ENCODE measurements at regions not wholly inside any gene's neighbourhood (a gene's known extent, or its start where the extent isn't known, plus 50 kb on each side); places are given as distances from the start of the nearest gene placed in this dataset.
"Not testable (repeated sequence)": the region's sequence is repeated elsewhere in the genome, so short reads cannot be mapped to it uniquely, and the experiment has no call there.

GRCh38 chr3:51588724-51589123 is 50.2 kb downstream of the RAD54L2 start:
- Histone ChIP-seq H3K27me3 (ENCODE audit: control insufficient read depth, insufficient read depth, low read length) (no peaks in the 10 kb centered on the region), H3K9ac (ENCODE audit: low read length in 3 of 3) (no peak overlapping the region), H3K27ac (ENCODE audit: low read depth in 2 of 2, low read length in 2 of 2) (no peak overlapping the region), H3K9me3 (ENCODE audit: control insufficient read depth in 2 of 3, insufficient read depth in 1 of 3, low read length in 3 of 3) (no peaks in the 10 kb centered on the region), H3K36me3 (ENCODE audit: control insufficient read depth in 2 of 3, insufficient read depth in 3 of 3, low read length in 3 of 3) (peaks cover 0 to 10% (median 8%) of the 10 kb centered on the region in 3 donors), H3K4me3 (ENCODE audit: low read length in 3 of 3) (no peak overlapping the region), H3K4me1 (ENCODE audit: control insufficient read depth in 2 of 3, insufficient read depth in 2 of 3, low read depth in 1 of 3, low read length in 3 of 3) (no peaks in the 10 kb centered on the region)
- no peak for FAIRE-seq
- no peak for TF ChIP-seq CTCF (IDR thresholded peaks at IDR 0.05; ENCODE audit: borderline replicate concordance, extremely low read depth, insufficient read depth)
- DNase-seq = no peak
- intact Hi-C loops (cut with DNase I) = no loop called here

DNA sequence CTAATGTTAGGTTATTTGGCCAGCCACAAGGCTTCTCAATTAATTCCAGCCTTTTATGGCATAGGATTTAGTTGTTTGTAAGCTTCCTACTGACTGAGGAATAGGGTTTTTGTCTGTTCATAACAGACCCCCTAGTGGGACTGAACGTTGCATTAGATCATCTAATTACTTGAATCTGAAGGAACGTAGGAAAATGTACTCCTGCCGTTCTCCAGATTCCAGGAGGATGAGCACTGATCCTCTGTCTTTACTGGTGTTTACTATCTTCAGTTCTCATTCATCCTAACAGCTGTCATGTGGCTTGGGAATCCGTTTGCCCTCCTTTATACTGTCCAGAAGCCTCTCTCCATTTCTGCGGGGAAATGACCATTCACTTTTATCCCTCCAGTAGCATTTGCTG is 52.7 kb downstream of the RAD54L2 start:
- H3K36me3 ChIP-seq (ENCODE audit: control insufficient read depth in 2 of 3, insufficient read depth in 3 of 3, low read length in 3 of 3) = peaks cover 0 to 10% (median 8%) of the 10 kb centered on the region in 3 donors
- DNase-seq = no peak

GRCh38 chr3:51593697-51594096 is 55.2 kb downstream of the RAD54L2 start:
- Histone ChIP-seq H3K27me3 (ENCODE audit: control insufficient read depth, insufficient read depth, low read length) (no peaks in the 10 kb centered on the region), H3K36me3 (ENCODE audit: control insufficient read depth in 2 of 3, insufficient read depth in 3 of 3, low read length in 3 of 3) (peaks cover 0 to 10% (median 8%) of the 10 kb centered on the region in 3 donors), H3K4me1 (ENCODE audit: control insufficient read depth in 2 of 3, insufficient read depth in 2 of 3, low read depth in 1 of 3, low read length in 3 of 3) (no peaks in the 10 kb centered on the region), H3K27ac (ENCODE audit: low read depth in 2 of 2, low read length in 2 of 2) (no peak overlapping the region), H3K4me3 (ENCODE audit: low read length in 3 of 3) (no peak overlapping the region), H3K9me3 (ENCODE audit: control insufficient read depth in 2 of 3, insufficient read depth in 1 of 3, low read length in 3 of 3) (no peaks in the 10 kb centered on the region), H3K9ac (ENCODE audit: low read length in 3 of 3) (no peak overlapping the region)
- TF ChIP-seq CTCF (IDR thresholded peaks at IDR 0.05; ENCODE audit: borderline replicate concordance, extremely low read depth, insufficient read depth) = no peak
- intact Hi-C loops (cut with DNase I) = no loop called here
- FAIRE-seq (no peak), DNase-seq (no peak)

More for the DNA sequence above, 52.7 kb downstream of the RAD54L2 start:
- intact Hi-C loops (cut with DNase I) = no loop called here
- no peaks in the 10 kb centered on the region for H3K27me3 ChIP-seq (ENCODE audit: control insufficient read depth, insufficient read depth, low read length)
- H3K4me3 ChIP-seq (ENCODE audit: low read length in 3 of 3) = no peak overlapping the region
- no peak overlapping the region for H3K9ac ChIP-seq (ENCODE audit: low read length in 3 of 3)
- no peaks in the 10 kb centered on the region for H3K4me1 ChIP-seq (ENCODE audit: control insufficient read depth in 2 of 3, insufficient read depth in 2 of 3, low read depth in 1 of 3, low read length in 3 of 3)
- H3K27ac ChIP-seq (ENCODE audit: low read depth in 2 of 2, low read length in 2 of 2) = no peak overlapping the region
- FAIRE-seq = no peak
- H3K9me3 ChIP-seq (ENCODE audit: control insufficient read depth in 2 of 3, insufficient read depth in 1 of 3, low read length in 3 of 3) = no peaks in the 10 kb centered on the region
- no peak for TF ChIP-seq CTCF (IDR thresholded peaks at IDR 0.05; ENCODE audit: borderline replicate concordance, extremely low read depth, insufficient read depth)

DNA sequence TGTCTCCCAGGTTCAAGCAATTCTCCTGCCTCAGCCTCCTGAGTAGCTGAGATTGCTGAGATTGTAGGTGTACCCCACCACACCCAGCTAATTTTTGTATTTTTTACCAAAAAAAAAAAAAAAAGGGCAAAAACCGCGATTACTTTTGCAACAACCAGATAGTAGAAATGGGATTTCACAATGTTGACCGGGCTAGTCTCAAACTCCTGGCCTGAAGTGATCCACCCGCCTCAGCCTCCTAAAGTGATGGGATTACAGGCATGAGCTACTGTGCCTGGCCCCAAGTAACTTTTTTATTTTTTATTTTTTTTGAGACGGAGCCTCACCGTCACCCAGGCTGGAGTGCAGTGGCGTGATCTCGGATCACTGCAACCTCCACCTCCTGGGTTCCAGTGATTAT is 61.1 kb downstream of the RAD54L2 start:
- H3K4me3 ChIP-seq (ENCODE audit: low read length in 3 of 3); H3K9me3 ChIP-seq (ENCODE audit: control insufficient read depth in 2 of 3, insufficient read depth in 1 of 3, low read length in 3 of 3); H3K36me3 ChIP-seq (ENCODE audit: control insufficient read depth in 2 of 3, insufficient read depth in 3 of 3, low read length in 3 of 3); H3K4me1 ChIP-seq (ENCODE audit: control insufficient read depth in 2 of 3, insufficient read depth in 2 of 3, low read depth in 1 of 3, low read length in 3 of 3); FAIRE-seq; H3K27me3 ChIP-seq (ENCODE audit: control insufficient read depth, insufficient read depth, low read length); H3K9ac ChIP-seq (ENCODE audit: low read length in 3 of 3); H3K27ac ChIP-seq (ENCODE audit: low read depth in 2 of 2, low read length in 2 of 2); intact Hi-C loops (cut with DNase I); DNase-seq: not testable (repeated sequence)

Measured in kidney (tissue), 13 donors.